Right ventricle myocardium superior (tissue), 1 donor: ENCODE measurements at regions not wholly inside any gene's neighbourhood (a gene's known extent, or its start where the extent isn't known, plus 50 kb on each side); places are given as distances from the start of the nearest gene placed in this dataset.
"Not testable (repeated sequence)": the region's sequence is repeated elsewhere in the genome, so short reads cannot be mapped to it uniquely, and the experiment has no call there.

ENCODE experiments used
- ATAC-seq: fragments of 200-7000 bp; cut with Tn5 transposase; one replicate; pipeline ENCODE4 v1.9.1; 2020; ENCODE audit warnings: mild to moderate bottlenecking; ENCODE audit not compliant: poor library complexity
- DNase-seq: peaks from one replicate; pipeline ENCODE4 v3.0.0-alpha.2; 2020
- intact Hi-C: fragments of 100-400 bp; cut with DNase I; formaldehyde crosslinking; loops from one replicate; pipeline ENCODE4 v1.11.2; 2022
- donor health status: DM: no; HTN: yes; CAD: no; lungs with severe emphysema.

DNA sequence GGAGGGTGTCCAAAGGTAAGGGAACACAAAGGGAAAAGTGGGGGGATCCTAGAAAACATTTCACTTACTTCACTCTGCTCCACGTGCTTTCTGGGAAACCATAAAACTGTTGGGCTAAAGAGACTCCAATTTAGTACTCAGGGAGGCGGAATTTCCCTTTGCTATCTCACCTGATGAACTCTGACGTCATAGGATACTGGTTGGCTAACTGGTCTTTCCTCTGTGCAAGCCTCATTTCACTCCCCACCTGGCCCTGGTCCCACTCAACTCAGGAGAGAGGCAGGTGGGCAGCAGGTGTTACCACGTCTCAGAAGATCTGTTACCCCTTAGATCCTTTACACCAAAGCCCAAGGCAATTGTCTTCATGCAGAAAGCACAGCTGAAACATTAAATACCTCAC is 51.8 kb upstream of the PMAIP1 start:
- DNase-seq: no peak
- ATAC-seq: no peak
- intact Hi-C loops: no loop called here

GRCh38 chr18:59847491-59847846 is 52.3 kb upstream of the PMAIP1 start:
- DNase-seq, intact Hi-C loops, ATAC-seq: not testable (repeated sequence)

DNA sequence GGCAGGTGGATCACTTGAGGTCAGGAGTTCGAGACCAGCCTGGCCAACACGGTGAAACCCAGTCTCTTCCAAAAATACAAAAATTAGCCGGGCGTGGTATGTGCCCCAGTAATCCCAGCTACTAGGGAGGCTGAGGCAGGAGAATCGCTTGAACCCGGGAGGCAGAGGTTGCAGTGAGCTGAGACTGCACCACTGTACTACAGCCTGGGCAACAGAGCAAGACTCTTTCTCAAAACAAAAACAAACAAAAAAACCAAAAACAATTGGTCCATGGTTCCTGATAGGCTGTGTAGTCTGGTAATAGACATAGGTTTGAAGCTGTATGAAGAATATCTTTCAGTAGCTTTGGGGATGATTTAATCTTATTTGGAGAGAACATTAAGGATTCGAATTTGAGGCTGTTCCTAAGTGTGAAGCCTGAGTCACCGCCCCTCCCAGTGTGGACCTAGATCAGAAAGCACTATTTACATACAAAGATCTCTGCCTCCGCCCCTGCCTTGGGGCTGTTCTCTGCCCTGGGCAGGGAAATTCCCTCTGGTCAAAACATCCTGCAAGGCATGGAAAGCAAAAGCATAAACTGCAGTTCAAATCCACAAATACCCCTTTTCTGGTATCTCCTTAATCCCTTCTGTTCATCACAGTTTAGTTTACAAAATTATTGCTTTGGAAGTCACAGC is 52.8 kb upstream of the PMAIP1 start:
- intact Hi-C loops: no loop called here
- no peak for DNase-seq
- no peak for ATAC-seq

- DNase-seq (no peak), ATAC-seq (no peak)
- intact Hi-C loops: no loop called here
Measured at GRCh38 chr18:59842947-59843346, 56.8 kb upstream of the PMAIP1 start.

GRCh38 chr18:59839931-59840685 is 59.7 kb upstream of the PMAIP1 start:
- ATAC-seq: no peak
- intact Hi-C loops: loop anchor here (5.0 kb wide), 1 partner anchor 707 kb away; no protein-coding TSS in a partner anchor
- DNase-seq: no peak

GRCh38 chr18:59839246-59839645 is 60.5 kb upstream of the PMAIP1 start:
- intact Hi-C loops: loop anchor here (5.0 kb wide), 1 partner anchor 708 kb away; no protein-coding TSS in a partner anchor
- no peak for DNase-seq
- no peak for ATAC-seq

DNA sequence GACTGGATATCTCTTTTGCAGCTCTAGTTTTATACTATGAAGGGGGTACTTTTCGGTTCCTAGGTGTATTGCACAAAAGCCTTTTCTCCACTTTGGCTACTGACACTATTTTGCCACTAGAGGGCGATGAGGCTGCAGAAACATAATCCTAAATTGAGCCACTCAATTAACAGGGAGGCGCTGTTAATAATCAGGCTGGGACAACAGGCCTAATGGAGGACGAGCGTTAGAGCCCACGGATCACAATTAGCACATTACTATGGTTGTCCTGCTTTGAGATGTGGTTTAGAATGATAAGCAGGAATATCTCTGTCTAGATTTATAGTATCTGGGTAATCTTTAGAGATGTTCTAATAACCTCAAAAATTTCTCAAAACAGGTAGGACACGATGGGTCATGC is 62.2 kb upstream of the PMAIP1 start:
- intact Hi-C loops: loop anchor here (5.0 kb wide), 1 partner anchor 710 kb away; no protein-coding TSS in a partner anchor
- DNase-seq: no peak
- peak; percentile 49 for ATAC-seq

DNA sequence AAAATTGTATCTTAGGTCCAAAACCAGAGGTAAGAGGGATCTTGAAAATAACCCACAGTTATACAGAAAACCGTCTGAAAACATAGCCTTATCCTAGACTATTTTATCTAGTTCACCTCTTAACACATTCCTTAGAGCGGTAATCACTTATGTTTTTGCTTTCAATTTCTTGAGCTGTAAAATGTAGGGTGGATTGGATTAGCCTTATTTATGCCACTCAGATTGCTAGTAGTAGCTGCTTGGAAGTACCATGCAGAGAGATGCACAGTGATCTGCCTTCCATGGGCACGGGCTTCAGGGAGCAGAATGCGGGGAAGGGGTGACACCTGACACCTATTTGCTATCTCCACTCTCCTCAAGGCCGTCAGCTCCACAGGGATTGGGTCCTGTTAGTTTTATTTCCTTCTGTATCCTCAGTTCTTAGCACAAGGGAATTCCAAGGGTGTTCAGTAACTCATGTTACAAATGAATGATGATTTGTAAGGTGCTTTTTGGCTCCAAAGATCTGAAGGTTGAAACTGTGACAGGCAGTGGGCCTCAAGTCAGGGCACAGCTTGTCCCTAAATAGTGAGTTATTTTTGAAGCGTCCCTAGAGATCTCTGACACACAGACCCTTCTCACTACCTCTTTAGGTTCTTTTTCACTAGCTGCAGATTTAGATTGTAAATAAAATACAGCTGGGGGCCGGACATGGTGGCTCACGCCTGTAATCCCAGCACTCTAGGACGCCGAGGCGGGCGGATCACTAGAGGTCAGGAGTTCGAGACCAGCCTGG is 64.0 kb upstream of the PMAIP1 start:
- intact Hi-C loops: loop anchor here (5.0 kb wide), 1 partner anchor 712 kb away; no protein-coding TSS in a partner anchor
- DNase-seq (no peak), ATAC-seq (no peak)

GRCh38 chr18:59834267-59834666 is 65.5 kb upstream of the PMAIP1 start:
- intact Hi-C loops: no loop called here
- no peak for ATAC-seq
- DNase-seq: no peak

DNA sequence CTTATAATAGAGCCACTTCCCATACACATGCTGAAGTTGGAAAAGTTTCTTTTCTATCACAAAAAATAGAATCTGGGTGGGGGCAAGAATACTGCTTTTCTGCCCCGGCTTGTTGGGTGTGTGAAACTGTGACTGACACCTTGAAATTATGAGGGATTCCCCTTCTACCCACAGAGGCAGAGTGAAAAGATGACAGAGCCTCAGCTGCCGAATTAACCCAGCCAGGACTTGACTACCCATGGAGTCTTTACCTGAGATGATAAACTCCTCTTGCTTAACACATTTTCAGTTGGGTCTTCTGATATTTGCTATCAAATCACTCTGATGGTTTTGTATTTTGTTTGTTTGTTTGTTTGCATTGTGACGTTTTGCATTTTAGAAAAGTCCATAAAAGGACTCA is 66.0 kb upstream of the PMAIP1 start:
- intact Hi-C loops: no loop called here
- ATAC-seq (no peak), DNase-seq (no peak)

GRCh38 chr18:59823596-59824195 is 76.1 kb upstream of the PMAIP1 start:
- intact Hi-C loops: loop anchor here (2.0 to 5.0 kb wide), 2 partner anchors 189 to 366 kb away; no protein-coding TSS in a partner anchor
- DNase-seq (no peak), ATAC-seq (peak; percentile 95)

- peak; percentile 10 for ATAC-seq
- no peak for DNase-seq
- intact Hi-C loops: loop anchor here (2.0 to 5.0 kb wide), 2 partner anchors 188 to 366 kb away; no protein-coding TSS in a partner anchor
Measured at GRCh38 chr18:59822612-59823550, 76.9 kb upstream of the PMAIP1 start.

DNA sequence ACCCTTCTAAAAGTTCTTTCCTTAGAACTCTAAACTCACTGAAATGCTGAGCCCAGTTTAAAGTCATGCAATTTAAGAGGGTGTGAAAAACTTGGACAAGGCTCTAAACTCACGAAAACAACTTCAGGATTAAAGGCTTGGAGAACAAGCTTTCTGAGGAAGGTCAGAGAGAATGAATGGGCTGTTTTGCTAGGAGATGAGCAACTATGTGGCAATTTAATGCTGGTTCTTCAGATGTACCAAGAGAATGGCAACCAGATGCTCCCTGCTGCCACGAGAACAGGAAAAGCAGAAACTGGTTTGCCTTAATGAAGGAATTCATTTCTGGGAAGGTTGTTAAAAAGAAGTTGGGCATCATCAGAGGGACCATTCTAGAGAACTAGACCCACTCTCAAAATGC is 77.8 kb upstream of the PMAIP1 start:
- intact Hi-C loops: loop anchor here (2.0 to 5.0 kb wide), 2 partner anchors 187 to 365 kb away; no protein-coding TSS in a partner anchor
- ATAC-seq: no peak
- DNase-seq: no peak

GRCh38 chr18:59820663-59821062 is 79.1 kb upstream of the PMAIP1 start:
- DNase-seq: no peak
- intact Hi-C loops: loop anchor here (5.0 kb wide), 1 partner anchor 363 kb away; no protein-coding TSS in a partner anchor
- ATAC-seq: no peak

DNA sequence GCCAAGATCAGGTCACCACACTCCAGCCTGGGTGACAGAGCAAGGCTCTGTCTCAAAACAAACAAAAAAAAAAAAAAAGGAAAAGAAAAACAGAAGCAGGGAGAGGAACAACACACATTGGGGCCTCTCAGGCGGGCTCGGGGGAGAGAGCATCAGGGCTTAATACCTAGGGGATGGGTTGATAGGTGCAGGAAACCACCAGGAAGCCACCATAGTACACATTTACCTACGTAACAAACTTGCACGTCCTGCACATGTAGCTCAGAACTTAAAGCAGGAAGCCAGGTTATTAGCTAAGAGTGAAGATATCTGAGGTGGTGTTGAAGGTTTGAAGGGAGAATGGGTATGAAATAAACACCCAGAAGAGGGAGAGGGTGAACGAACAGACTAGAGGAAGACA is 81.0 kb upstream of the PMAIP1 start:
- intact Hi-C loops: no loop called here
- no peak for ATAC-seq
- no peak for DNase-seq

DNA sequence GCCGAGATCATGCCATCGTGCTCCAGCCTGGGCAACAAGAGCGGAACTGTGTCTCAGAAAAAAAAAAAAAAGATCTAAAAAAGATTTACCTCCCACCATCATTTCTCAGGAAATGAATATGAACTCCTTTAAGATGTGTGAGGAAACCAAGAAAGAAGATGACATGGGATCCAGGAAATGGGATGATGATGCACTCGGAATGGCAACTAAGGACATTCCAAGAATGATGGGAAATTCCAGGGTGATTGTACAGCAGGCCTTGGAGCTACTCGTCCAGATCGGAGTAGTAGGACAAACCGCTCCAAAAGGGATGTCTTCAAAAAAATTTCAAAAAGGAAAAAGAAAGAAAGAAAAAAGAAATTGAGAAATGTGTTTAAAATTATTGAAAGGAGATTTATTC is 84.9 kb upstream of the PMAIP1 start:
- DNase-seq: no peak
- no peak for ATAC-seq
- intact Hi-C loops: no loop called here

GRCh38 chr18:59813942-59814341 is 85.9 kb upstream of the PMAIP1 start:
- ATAC-seq: no peak
- intact Hi-C loops: no loop called here

More at GRCh38 chr18:59813942-59814341, 85.9 kb upstream of the PMAIP1 start:
- no peak for DNase-seq
